GM20000 (cell line): ENCODE measurements at regions not wholly inside any gene's neighbourhood (a gene's known extent, or its start where the extent isn't known, plus 50 kb on each side); places are given as distances from the start of the nearest gene placed in this dataset.
"Not testable (repeated sequence)": the region's sequence is repeated elsewhere in the genome, so short reads cannot be mapped to it uniquely, and the experiment has no call there.

Experiments used
- DNase-seq: peaks from one replicate; pipeline ENCODE4 v3.0.0; 2012; ENCODE audit warnings: low spot score
- TF ChIP-seq, protein P1 (sequence below): IDR thresholded peaks from 2 replicates; pipeline ENCODE4 v1.5.1; 2012; ENCODE audit warnings: mild to moderate bottlenecking, control low read depth; ENCODE audit errors: extremely low read depth, missing control alignments

GRCh38 chr14:57009585-57010515 is 199.6 kb upstream of the OTX2 start:
- no peak for DNase-seq
- TF ChIP-seq, protein P1, sequence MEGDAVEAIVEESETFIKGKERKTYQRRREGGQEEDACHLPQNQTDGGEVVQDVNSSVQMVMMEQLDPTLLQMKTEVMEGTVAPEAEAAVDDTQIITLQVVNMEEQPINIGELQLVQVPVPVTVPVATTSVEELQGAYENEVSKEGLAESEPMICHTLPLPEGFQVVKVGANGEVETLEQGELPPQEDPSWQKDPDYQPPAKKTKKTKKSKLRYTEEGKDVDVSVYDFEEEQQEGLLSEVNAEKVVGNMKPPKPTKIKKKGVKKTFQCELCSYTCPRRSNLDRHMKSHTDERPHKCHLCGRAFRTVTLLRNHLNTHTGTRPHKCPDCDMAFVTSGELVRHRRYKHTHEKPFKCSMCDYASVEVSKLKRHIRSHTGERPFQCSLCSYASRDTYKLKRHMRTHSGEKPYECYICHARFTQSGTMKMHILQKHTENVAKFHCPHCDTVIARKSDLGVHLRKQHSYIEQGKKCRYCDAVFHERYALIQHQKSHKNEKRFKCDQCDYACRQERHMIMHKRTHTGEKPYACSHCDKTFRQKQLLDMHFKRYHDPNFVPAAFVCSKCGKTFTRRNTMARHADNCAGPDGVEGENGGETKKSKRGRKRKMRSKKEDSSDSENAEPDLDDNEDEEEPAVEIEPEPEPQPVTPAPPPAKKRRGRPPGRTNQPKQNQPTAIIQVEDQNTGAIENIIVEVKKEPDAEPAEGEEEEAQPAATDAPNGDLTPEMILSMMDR: no peak

DNA sequence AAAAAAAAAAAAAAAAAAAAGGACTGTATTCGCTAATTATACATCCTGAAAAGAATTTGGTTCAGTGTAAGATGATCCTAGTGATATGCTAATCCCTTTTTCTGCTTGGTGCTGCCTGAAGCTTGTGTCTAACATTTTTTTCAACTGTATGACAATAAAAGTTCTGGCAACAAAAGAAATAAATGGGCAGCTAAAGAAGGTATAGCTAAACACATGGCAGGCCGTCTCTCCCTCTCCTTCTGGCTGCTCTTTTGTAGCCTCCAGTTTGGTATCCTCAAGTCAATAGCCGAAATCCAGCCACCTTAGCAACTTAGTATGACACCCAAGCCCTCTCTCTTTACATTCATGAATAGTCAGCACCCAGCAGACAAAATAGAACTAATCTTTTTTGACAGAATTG is 198.3 kb upstream of the OTX2 start:
- TF ChIP-seq, protein P1: no peak
- no peak for DNase-seq

DNA sequence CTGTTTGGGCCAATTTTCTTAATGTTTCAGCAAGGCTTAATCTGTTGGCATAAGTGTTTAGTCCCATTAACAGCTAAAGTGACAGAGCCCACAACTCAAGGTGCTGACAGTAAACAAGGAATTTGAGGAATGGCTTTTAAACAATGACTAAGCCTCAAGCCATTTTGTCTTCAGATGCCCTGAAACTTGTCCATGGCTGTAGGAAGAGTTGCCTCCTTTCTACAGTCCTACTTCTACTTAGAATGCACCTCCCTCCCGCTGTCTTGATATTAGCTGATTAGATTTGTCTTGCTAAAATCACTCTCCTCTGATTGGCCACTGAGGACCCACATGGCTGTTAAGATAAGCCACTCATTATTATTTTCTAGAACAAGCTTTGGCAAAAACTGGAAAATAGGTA is 188.4 kb upstream of the OTX2 start:
- TF ChIP-seq, protein P1: no peak
- DNase-seq: no peak

GRCh38 chr14:56996721-56997399 is 186.6 kb upstream of the OTX2 start:
- TF ChIP-seq, protein P1: no peak
- no peak for DNase-seq

GRCh38 chr14:56995010-56995409 is 184.7 kb upstream of the OTX2 start:
- DNase-seq: no peak
- TF ChIP-seq, protein P1: no peak

DNA sequence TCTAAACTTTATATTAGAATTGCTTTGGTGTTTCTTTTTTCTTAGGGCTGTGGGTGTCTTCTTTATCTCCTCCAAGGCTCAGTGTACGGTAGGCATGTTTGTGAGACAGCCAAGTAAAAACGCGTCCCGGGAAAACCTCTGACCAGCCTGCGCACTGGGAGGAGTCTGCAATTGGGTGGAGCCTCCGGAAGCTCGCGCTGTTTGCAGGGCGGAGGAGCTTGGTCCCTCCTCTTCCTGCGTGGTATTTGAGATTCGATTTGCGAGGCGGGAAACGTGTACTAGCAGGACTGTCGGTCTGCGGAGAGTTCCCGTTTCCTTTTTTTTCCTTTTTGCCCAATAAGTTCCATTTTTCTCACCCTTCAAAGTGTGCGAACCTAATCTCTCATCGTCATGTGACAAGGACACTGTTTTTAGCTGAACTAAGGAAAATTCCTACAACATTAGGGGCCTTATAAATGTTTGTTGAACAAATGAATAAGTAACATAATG is 182.1 kb upstream of the OTX2 start:
- no peak for DNase-seq
- TF ChIP-seq, protein P1: no peak

GRCh38 chr14:56990991-56991627 is 180.8 kb upstream of the OTX2 start:
- not testable (repeated sequence) for DNase-seq
